Stimulated activated CD8-positive, alpha-beta memory T cell treated with anti-CD3 and anti-CD28 coated beads, Interleukin-2, amount 100 ng/mL, for 1 hour (primary cell): ENCODE measurements at regions not wholly inside any gene's neighbourhood (a gene's known extent, or its start where the extent isn't known, plus 50 kb on each side); places are given as distances from the start of the nearest gene placed in this dataset.

Experiments
- DNase-seq, 2 donors: peaks; one replicate each; pipeline ENCODE4 v3.0.0-alpha.2; 2020; ENCODE audit warnings: low read depth in 2 of 2

- DNase-seq = no peak
Measured at GRCh38 chr3:106746286-106746685, 631.0 kb upstream of the CCDC54 start.

DNA sequence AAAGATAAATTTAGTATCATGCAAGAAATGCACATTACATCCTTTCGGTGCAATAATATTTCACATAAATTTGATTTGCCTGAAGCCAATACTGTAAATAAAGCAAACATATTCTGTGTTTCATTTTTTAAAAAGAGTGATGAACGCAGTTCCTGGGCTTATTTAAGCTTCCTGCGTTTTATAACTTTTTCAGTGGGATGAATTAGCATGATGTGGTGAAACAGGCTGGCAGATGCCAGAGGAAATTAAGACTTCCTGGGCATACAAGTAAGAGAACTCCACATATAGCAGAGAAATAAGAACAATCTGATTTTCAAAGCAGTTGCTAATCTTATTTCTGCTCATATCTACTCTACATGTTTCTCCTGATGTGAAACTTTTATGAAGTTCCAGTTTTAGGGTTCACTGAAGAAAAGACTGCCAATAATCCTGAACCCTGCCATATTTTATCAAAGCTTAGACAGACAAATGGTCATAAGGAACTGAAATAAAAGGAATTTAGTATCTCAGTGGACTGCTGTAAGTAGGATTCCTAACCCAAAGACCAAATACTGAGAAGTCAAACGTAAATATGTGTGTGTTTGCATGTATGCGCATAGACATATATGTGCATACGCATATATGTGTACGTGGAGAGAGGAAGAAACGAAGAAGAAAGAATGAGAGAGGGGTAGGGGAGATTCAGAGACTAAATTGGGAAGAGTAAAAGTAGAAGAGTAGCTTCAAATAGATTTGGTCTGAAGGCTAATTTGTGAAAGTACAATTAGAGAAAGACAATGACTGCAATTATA is 628.6 kb upstream of the CCDC54 start:
- no peak for DNase-seq

DNA sequence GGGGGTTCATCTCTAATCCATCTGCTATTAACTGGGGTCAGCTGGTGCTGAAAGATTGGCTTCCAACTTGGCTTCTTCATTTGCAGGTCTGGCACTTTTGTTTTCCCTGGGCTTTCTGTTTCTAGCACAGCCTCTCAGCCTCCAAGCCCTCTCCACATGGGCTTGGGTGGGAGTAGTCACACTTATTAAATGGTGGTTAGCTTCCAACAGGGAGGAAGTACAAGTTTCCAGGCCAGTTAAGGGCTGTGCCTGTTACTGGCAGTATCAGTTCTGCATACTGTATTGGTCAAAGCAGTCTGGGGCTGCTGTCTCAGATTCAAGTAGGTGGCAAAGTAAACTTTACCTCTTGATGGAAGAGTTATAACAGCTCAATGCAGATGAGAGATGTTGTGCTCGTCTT is 627.1 kb upstream of the CCDC54 start:
- DNase-seq = no peak

DNA sequence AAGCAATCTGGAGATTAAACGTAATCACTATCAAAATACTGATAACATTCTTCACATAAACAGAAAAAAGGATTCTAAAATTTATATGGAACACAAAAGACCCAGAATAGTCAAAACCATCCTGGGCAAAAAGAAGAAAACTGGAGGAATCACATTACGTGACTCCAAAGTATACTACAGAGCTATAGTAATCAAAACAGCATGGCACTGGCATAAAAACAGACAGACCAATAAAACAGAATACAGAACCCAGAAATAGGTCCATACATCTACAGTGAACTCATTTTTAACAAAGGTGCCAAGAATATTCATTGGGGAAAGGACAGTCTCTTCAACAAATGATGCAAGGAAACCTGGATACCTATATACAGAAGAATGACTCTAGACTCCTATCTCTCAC is 621.9 kb upstream of the CCDC54 start:
- no peak for DNase-seq

DNA sequence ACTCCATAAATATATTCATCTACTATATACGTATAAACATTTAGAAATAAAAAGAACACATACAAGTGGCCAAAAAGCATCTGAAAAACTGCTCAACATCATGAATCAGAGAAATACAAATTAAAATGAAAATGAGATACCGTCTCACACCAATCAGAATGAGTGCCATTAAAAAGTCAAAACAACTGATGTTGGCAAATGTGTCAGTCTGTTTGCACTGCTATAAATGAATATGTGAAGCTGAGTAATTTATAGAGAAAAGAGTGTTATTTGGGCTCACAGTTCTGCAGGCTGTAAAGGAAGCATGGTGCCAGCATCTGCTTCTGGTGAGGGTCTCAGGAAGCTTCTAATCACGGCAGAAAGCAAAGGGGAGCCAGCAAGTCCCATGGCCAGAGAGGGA is 620.3 kb upstream of the CCDC54 start:
- DNase-seq = no peak

- no peak for DNase-seq
Measured at GRCh38 chr3:106758459-106758858, 618.8 kb upstream of the CCDC54 start.

DNA sequence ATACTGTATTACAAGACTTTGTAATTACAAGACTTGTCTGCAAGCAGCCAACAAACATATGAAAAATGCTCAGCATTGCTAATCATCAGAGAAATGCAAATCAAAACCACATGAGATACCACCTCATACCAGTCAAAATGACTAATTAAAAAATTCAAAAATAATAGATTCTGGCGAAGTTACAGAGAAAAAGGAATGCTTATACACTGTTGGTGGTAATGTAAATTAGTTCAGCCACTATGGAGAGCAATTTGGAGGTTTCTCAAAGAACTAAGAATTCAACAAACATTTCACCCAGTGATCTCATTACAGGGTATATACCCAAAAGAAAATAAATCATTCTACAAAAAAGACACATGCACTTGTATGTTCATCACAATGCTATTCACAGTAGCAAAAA is 617.5 kb upstream of the CCDC54 start:
- DNase-seq = no peak

DNA sequence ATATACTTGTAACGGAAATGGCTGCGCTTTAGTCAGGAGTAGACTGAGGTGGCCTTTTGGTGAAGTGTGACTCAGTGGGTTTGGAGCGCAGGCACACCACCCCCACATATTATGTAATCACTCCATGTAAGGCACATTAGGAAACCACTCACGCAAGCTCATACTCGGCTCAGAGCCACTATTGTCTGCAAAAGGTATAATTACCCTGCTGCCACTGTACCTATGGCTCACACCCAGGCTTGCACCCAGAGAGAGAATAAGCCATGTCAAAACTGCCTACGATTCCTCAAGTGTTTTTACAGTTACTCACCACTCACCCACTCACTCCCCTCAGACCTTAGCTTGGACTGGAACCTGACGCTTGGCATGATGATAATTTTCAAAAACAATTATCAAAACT is 611.9 kb upstream of the CCDC54 start:
- DNase-seq = no peak

- no peak for DNase-seq
Measured at GRCh38 chr3:106768941-106769480, 608.2 kb upstream of the CCDC54 start.

DNA sequence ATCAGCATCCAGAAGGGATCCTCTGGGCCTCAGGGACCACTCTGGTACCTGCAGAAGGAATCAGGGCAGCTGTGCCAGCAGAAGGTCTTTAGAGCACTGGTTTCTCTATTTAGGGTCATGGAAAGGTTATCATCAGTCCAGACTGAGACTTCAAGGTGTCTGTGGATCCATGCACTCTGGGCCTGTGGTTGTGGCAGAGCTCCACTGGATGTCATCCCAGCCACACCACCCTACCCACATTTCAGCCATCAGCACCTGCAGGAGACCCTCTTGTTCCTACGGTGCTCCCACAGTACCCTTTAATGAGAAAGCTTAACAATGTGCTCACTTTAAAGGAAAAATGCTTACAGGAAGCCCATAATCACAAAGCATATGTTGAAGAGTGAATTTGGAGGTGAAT is 603.4 kb upstream of the CCDC54 start:
- DNase-seq = no peak

DNA sequence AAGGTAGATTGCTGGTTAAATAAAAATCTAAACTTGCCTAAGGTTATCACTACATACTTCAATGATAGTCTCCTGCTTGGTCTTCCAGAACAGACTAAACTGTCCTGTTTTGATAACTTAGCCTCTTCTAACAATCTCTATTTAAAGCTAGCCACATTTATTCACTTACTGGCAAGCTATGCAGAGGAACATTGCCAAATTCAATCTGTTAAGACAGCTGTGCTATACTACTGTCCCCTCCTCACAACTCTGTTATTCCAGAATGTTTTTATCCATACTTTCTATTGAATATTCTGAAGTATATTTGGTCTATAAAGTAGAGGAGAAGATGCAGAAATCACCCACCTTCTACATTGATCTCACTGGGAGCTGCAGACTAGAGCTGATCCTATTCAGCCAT is 594.0 kb upstream of the CCDC54 start:
- no peak for DNase-seq

DNA sequence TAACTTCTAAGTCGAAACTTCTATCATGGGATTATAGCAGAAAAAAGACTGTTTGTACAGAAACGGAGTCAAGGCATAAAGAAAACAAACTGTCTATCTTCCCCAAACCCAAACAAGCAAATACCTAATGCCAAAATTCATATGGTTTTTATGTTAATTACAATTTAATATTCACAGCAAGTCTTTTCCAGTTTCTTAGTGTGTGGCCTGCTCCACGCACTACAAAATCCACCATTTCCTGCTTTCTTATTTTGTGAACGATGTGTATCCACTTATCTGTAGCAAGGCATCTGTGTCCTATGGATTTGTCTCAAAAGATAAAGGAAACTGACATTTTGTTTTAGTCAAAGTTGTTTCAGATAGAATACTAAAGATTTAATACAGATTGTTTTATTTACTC is 588.0 kb upstream of the CCDC54 start:
- no peak for DNase-seq

DNA sequence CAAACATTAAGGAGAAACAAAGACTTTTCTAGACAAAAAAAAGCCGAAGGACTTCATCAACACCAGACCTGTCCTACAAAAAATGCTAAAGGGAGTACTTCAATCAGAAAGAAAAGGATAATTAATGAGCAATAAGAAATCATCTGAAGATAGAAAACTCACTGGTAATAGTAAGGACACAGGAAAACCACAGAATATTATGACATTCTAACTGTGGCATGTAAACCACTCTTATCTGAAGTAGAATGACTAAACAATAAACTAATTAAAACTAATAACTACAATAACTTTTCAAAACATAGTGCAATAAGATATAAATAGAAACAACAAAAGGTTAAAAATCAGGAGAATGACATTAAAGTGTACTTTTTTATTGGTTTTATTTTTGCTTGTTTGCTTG is 584.5 kb upstream of the CCDC54 start:
- no peak for DNase-seq

- no peak for DNase-seq
Measured at GRCh38 chr3:106794442-106794841, 582.8 kb upstream of the CCDC54 start.

DNA sequence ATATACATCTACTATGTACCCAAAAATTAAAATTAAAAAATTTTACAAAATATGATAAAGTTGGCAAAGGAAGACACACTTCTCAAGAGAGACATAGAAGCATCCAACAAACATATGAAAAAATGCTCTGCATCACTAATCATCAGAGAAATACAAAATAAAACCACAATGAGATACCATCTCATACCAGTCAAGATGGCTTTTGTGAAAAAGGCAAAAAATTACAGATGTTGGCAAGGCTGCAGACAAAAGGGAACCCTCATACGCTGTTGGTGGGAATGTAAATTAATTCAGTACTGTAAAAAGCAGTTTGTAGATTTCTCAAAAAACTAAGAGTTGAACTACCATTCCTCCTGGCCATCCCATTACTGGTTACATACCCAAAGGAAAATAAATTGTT is 581.7 kb upstream of the CCDC54 start:
- no peak for DNase-seq

GRCh38 chr3:106797461-106797860 is 579.8 kb upstream of the CCDC54 start:
- no peak for DNase-seq

- DNase-seq = no peak
Measured at GRCh38 chr3:106805625-106806024, 571.6 kb upstream of the CCDC54 start.

- DNase-seq = no peak
Measured at GRCh38 chr3:106806964-106807363, 570.3 kb upstream of the CCDC54 start.

DNA sequence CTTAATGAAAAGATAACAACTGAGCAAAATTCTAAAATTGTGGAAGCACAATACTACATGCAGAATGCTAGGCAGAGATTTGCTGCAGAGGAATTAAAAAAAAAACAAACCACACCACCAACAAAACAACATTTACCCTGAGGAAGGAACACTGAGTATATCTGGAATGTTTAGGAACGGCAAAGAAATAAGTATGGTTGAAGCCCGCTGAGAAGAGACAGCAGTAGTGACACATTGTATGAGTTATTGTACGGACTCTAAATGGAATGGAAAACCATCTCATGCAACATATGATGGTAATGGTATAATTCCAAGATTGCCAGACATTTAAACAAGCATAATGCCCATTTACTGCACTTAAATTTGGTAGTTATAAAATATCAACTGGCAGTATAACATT is 568.2 kb upstream of the CCDC54 start:
- DNase-seq = no peak

DNA sequence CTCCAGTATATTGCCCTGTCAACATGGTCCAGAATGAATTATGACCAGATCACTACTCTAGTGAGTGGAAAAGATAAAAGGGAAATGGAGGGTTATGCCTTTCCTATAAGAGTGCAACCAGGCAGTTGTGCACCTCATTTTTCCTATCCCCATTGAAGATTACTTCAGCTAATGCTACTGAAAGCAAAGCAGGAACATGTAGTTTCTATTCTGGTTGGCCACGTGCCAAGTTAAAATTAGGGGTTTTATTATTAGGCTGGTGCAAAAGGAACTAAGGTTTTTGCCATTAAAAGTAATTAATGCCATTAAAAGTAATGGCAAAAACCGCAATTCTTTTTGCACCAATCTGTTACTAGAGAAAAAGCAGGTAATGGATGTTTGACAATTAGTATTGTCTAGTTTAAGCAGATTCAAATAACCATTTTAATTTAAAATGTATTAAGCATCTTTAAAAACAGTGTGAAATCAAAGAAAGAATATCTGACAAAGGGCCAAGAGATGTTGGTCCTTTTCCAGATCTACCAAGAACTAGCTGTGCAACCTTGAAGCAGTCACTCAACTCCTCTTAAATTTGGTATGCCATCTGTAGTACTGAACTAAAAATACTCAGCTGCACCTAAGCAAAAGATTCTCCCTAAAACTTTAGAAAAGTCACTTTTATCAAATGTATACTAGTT is 567.5 kb upstream of the CCDC54 start:
- no peak for DNase-seq

DNA sequence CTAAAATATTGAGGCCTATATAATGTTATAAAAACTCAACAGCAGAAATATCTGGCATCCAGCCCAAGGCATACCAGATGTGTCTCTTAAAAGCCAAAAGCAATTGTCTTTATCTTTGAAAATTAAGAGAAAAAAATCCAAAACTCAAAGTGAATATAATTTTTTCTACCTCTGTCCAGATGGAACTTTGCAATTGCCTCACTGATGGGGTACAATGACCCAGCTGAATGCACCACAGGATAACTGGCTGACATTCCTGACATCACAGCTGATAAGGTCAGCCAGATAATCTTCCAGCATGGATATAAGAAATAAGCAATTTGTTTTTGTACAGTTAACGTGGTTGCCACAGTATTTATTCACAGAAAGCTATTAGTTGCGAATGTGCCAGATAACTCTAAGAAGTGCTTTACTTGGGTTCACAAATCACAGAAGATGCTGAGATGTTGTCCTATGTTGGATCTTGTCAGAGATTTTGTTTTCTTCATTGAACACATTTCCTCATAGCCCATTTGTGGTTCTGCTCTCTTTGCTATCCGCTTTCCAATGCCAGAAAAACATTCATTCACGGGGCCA is 566.9 kb upstream of the CCDC54 start:
- no peak for DNase-seq

- no peak for DNase-seq
Measured at GRCh38 chr3:106811376-106811775, 565.9 kb upstream of the CCDC54 start.

DNA sequence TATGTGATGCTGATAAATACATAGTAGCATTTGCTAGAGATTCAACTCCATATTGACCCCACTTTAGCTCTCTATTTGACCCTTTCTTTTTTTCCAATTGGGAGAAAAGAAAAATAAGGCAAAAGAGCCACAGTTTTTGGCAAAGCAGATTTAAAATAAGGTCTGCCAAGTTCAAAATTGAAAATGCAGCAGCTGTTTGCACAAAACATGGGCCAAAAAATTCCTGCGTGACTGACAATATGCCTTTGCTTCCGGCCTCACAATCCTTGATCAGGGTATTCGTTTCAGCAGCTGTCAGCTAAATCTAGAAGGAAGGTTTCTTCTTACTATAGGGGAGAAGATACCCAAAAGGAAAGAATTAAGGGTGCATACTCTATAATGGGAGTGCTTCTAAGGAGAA is 563.5 kb upstream of the CCDC54 start:
- DNase-seq = no peak
